H9 (cell line): ENCODE measurements at regions not wholly inside any gene's neighbourhood (a gene's known extent, or its start where the extent isn't known, plus 50 kb on each side); places are given as distances from the start of the nearest gene placed in this dataset.

Experiments used
- DNase-seq: peaks from one replicate; pipeline ENCODE4 v3.0.0-alpha.2; 2017
- H2AFZ ChIP-seq: one replicate; pipeline ENCODE4 v1.6.1; 2013; ENCODE audit warnings: mild to moderate bottlenecking, low read length, control low read depth, moderate library complexity
- H2AK5ac ChIP-seq: 2 replicates; pipeline ENCODE4 v1.6.1; 2013; ENCODE audit warnings: low read length, control low read depth, mixed read lengths; ENCODE audit not compliant: insufficient read length
- H2BK120ac ChIP-seq: one replicate; pipeline ENCODE4 v1.6.1; 2013; ENCODE audit warnings: low read depth, mild to moderate bottlenecking, low read length, control low read depth, inconsistent platforms; ENCODE audit not compliant: poor library complexity, severe bottlenecking
- H2BK12ac ChIP-seq: 2 replicates; pipeline ENCODE4 v1.6.1; 2013; ENCODE audit warnings: low read length, control low read depth, mixed read lengths, low read depth; ENCODE audit not compliant: insufficient read length
- H2BK15ac ChIP-seq: 2 replicates; pipeline ENCODE4 v1.6.1; 2013; ENCODE audit warnings: low read depth, low read length, control low read depth
- H2BK20ac ChIP-seq: one replicate; pipeline ENCODE4 v1.6.1; 2013; ENCODE audit warnings: low read depth, mild to moderate bottlenecking, low read length, control low read depth, inconsistent platforms; ENCODE audit not compliant: poor library complexity, severe bottlenecking
- H2BK5ac ChIP-seq: 2 replicates; pipeline ENCODE4 v1.6.1; 2013; ENCODE audit warnings: low read length, control low read depth, mixed read lengths; ENCODE audit not compliant: insufficient read length
- H3K14ac ChIP-seq: 2 replicates; pipeline ENCODE4 v1.6.1; 2013; ENCODE audit warnings: low read length, control low read depth; ENCODE audit not compliant: insufficient read depth
- H3K18ac ChIP-seq: 2 replicates; pipeline ENCODE4 v1.6.1; 2013; ENCODE audit warnings: low read depth, mild to moderate bottlenecking, mixed read lengths, low read length, control low read depth; ENCODE audit not compliant: insufficient read length
- H3K23ac ChIP-seq: 2 replicates; pipeline ENCODE4 v1.6.1; 2013; ENCODE audit warnings: low read length, control low read depth, mixed read lengths, low read depth; ENCODE audit not compliant: insufficient read length
- H3K23me2 ChIP-seq: 2 replicates; pipeline ENCODE4 v1.6.1; 2013; ENCODE audit warnings: low read depth, mild to moderate bottlenecking, mixed read lengths, low read length, control low read depth; ENCODE audit not compliant: insufficient read length, poor library complexity, severe bottlenecking
- H3K27ac ChIP-seq: 2 replicates; pipeline ENCODE4 v1.5.1; 2013; ENCODE audit warnings: low read length, control low read depth, mixed read lengths, low read depth; ENCODE audit not compliant: insufficient read length
- H3K27me3 ChIP-seq: 2 replicates; pipeline ENCODE4 v1.6.1; 2013; ENCODE audit warnings: low read length, control low read depth, inconsistent platforms; ENCODE audit not compliant: insufficient read depth
- H3K4ac ChIP-seq: 2 replicates; pipeline ENCODE4 v1.6.1; 2013; ENCODE audit warnings: low read depth, mild to moderate bottlenecking, control low read depth, inconsistent platforms, low read length, moderate library complexity
- H3K4me1 ChIP-seq: 2 replicates; pipeline ENCODE4 v1.6.1; 2013; ENCODE audit warnings: low read length, control low read depth, inconsistent platforms; ENCODE audit not compliant: insufficient read depth
- H3K4me2 ChIP-seq: 2 replicates; pipeline ENCODE4 v1.6.1; 2013; ENCODE audit warnings: low read length, control low read depth, mixed read lengths; ENCODE audit not compliant: insufficient read length, insufficient read depth
- H3K56ac ChIP-seq: 2 replicates; pipeline ENCODE4 v1.6.1; 2013; ENCODE audit warnings: low read depth, mild to moderate bottlenecking, mixed read lengths, low read length, control low read depth; ENCODE audit not compliant: insufficient read length
- H3K79me1 ChIP-seq: 2 replicates; pipeline ENCODE4 v1.6.1; 2013; ENCODE audit warnings: low read depth, mild to moderate bottlenecking, moderate library complexity, low read length, control low read depth, inconsistent platforms; ENCODE audit not compliant: insufficient read depth, poor library complexity, severe bottlenecking
- H3K79me2 ChIP-seq: 2 replicates; pipeline ENCODE4 v1.6.1; 2013; ENCODE audit warnings: low read length, control low read depth, inconsistent platforms; ENCODE audit not compliant: insufficient read depth
- H3K9ac ChIP-seq: 2 replicates; pipeline ENCODE4 v1.6.1; 2013; ENCODE audit warnings: low read length, control low read depth, mixed read lengths; ENCODE audit not compliant: insufficient read length; ENCODE audit errors: extremely low read depth
- H3K9me3 ChIP-seq: one replicate; pipeline ENCODE4 v1.6.1; 2013; ENCODE audit warnings: low read depth, low read length, inconsistent platforms; ENCODE audit not compliant: control insufficient read depth
- H3T11ph ChIP-seq: one replicate; pipeline ENCODE4 v1.6.1; 2013; ENCODE audit warnings: mild to moderate bottlenecking, low read length, control low read depth, inconsistent platforms
- H4K20me1 ChIP-seq: one replicate; pipeline ENCODE4 v1.6.1; 2013; ENCODE audit not compliant: control insufficient read depth, insufficient read length, insufficient read depth
- H4K5ac ChIP-seq: 2 replicates; pipeline ENCODE4 v1.6.1; 2013; ENCODE audit warnings: low read depth, mild to moderate bottlenecking, mixed read lengths, low read length, control low read depth; ENCODE audit not compliant: insufficient read length
- H4K8ac ChIP-seq: replicated peaks from 2 replicates; pipeline ENCODE4 v1.6.1; 2013; ENCODE audit warnings: low read length, control low read depth, mixed read lengths, low read depth; ENCODE audit not compliant: insufficient read length
- H4K91ac ChIP-seq: 2 replicates; pipeline ENCODE4 v1.6.1; 2013; ENCODE audit warnings: low read depth, mild to moderate bottlenecking, moderate library complexity, mixed read lengths, low read length, control low read depth; ENCODE audit not compliant: insufficient read length
- H3K27ac Mint-ChIP-seq, 3 experiments: 2 replicates in 2 of 3; 3 replicates in 1 of 3; pipeline ENCODE4 v1.8.0; 2020 to 2021; ENCODE audit warnings: mixed read lengths in 3 of 3, mild to moderate bottlenecking in 1 of 3, moderate library complexity in 1 of 3
- H3K27me3 Mint-ChIP-seq: 2 replicates; pipeline ENCODE4 v1.8.0; 2021; ENCODE audit warnings: low read depth, mild to moderate bottlenecking, moderate library complexity, mixed read lengths
- H3K36me3 Mint-ChIP-seq, 3 experiments: 2 replicates in 2 of 3; 3 replicates in 1 of 3; pipeline ENCODE4 v1.8.0; 2020 to 2021; ENCODE audit warnings: low read depth in 3 of 3, mixed read lengths in 3 of 3; ENCODE audit not compliant: insufficient read depth in 1 of 3
- H3K4me1 Mint-ChIP-seq, 2 experiments: 2 replicates each; pipeline ENCODE4 v1.8.0; 2020; ENCODE audit warnings: mixed read lengths in 2 of 2
- H3K4me3 Mint-ChIP-seq, 2 experiments: 2 replicates in 1 of 2; 3 replicates in 1 of 2; pipeline ENCODE4 v1.8.0; 2020 to 2021; ENCODE audit warnings: mild to moderate bottlenecking in 2 of 2, mixed read lengths in 2 of 2, moderate library complexity in 1 of 2
- H3K9me3 Mint-ChIP-seq, 2 experiments: 2 replicates in 1 of 2; 3 replicates in 1 of 2; pipeline ENCODE4 v1.8.0; 2020; ENCODE audit warnings: mild to moderate bottlenecking in 2 of 2, mixed read lengths in 2 of 2, moderate library complexity in 1 of 2
- WGBS: extraction: QIAGEN DNeasy Blood & Tissue Kit; methylation state at CpG from one replicate; pipeline ENCODE4 v1.1.7; 2013; ENCODE audit warnings: missing lambda C conversion rate, low lambda C conversion rate, mixed read lengths; ENCODE audit not compliant: insufficient read length; ENCODE audit errors: extremely low coverage; 5-methylcytosine and 5-hydroxymethylcytosine counted together
- TF ChIP-seq, protein P1 (sequence below): fragments of 200-600 bp; sonication (generic); conservative IDR thresholded peaks from 3 replicates; pipeline ENCODE4 v1.8.0; 2021; ENCODE audit warnings: antibody characterized with exemption, mild to moderate bottlenecking

- peaks cover 3% of the 10 kb centered on the region; the same call in 1 of the 2 replicates for H3K27me3 ChIP-seq
- H3K27ac ChIP-seq = no peak overlapping the region
- no peak overlapping the region for H4K8ac ChIP-seq
- no CpG with 5 or more reads among the region's 3 CpGs for WGBS
- no peaks in the 10 kb centered on the region for H3K4me1 ChIP-seq
- H3K4ac ChIP-seq = no peak overlapping the region
- H3K4me2 ChIP-seq = no peak overlapping the region
- peaks cover 9 to 15% of the 10 kb centered on the region in 2 experiments for H3K9me3 Mint-ChIP-seq
- H2BK12ac ChIP-seq = no peak overlapping the region
- no peaks in the 10 kb centered on the region for H3K79me1 ChIP-seq
- no peak overlapping the region for H2BK20ac ChIP-seq
- no peak overlapping the region for H3K27ac Mint-ChIP-seq
- H3K4me3 Mint-ChIP-seq = no peak overlapping the region
- H4K20me1 ChIP-seq = no peaks in the 10 kb centered on the region
- H3K79me2 ChIP-seq = peaks cover 2% of the 10 kb centered on the region; the same call in 1 of the 2 replicates
- no peak overlapping the region for H2AK5ac ChIP-seq
- no peak overlapping the region for H3K56ac ChIP-seq
- H2BK5ac ChIP-seq = no peak overlapping the region
- no peaks in the 10 kb centered on the region for H3K9me3 ChIP-seq
- no peak overlapping the region for H3T11ph ChIP-seq
- TF ChIP-seq, protein P1, sequence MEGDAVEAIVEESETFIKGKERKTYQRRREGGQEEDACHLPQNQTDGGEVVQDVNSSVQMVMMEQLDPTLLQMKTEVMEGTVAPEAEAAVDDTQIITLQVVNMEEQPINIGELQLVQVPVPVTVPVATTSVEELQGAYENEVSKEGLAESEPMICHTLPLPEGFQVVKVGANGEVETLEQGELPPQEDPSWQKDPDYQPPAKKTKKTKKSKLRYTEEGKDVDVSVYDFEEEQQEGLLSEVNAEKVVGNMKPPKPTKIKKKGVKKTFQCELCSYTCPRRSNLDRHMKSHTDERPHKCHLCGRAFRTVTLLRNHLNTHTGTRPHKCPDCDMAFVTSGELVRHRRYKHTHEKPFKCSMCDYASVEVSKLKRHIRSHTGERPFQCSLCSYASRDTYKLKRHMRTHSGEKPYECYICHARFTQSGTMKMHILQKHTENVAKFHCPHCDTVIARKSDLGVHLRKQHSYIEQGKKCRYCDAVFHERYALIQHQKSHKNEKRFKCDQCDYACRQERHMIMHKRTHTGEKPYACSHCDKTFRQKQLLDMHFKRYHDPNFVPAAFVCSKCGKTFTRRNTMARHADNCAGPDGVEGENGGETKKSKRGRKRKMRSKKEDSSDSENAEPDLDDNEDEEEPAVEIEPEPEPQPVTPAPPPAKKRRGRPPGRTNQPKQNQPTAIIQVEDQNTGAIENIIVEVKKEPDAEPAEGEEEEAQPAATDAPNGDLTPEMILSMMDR = no peak
- H3K18ac ChIP-seq = no peak overlapping the region
- no peak overlapping the region for H4K5ac ChIP-seq
- H3K9ac ChIP-seq = no peak overlapping the region
- DNase-seq = no peak
- H3K36me3 Mint-ChIP-seq = peaks cover 4 to 12% (median 6%) of the 10 kb centered on the region in 3 experiments; a peak in 5 of 7 replicates
- no peak overlapping the region for H3K14ac ChIP-seq
- no peak overlapping the region for H2BK15ac ChIP-seq
- peaks cover 7 to 14% of the 10 kb centered on the region in 2 experiments for H3K4me1 Mint-ChIP-seq
- H4K91ac ChIP-seq = no peak overlapping the region
- H3K27me3 Mint-ChIP-seq = peaks cover 25% of the 10 kb centered on the region
- no peak overlapping the region for H2AFZ ChIP-seq
- no peak overlapping the region for H2BK120ac ChIP-seq
- peaks cover 9% of the 10 kb centered on the region for H3K23me2 ChIP-seq
- no peak overlapping the region for H3K23ac ChIP-seq
Observed at GRCh38 chr9:94033383-94033782, 50.9 kb upstream of the PTPDC1 start.
